Gastroesophageal sphincter (tissue), 4 donors: ENCODE measurements at regions not wholly inside any gene's neighbourhood (a gene's known extent, or its start where the extent isn't known, plus 50 kb on each side); places are given as distances from the start of the nearest gene placed in this dataset.

Source experiments
- ATAC-seq: fragments of 150-250 bp; one replicate; pipeline ENCODE4 v1.9.1; 2016; ENCODE audit warnings: mild to moderate bottlenecking, moderate library complexity
- H3K27ac ChIP-seq, 4 donors: fragments of 200-600 bp; sonication (generic) in 3 of 4; 1 replicate in 3 of 4; 2 replicates in 1 of 4; pipeline ENCODE4 v1.5.1; 2016 to 2019
- H3K27me3 ChIP-seq: fragments of 200-600 bp; sonication (generic); one replicate; pipeline ENCODE4 v1.5.1; 2019
- H3K36me3 ChIP-seq, 2 donors: fragments of 200-600 bp; sonication (generic); one replicate each; pipeline ENCODE4 v1.5.1; 2019; ENCODE audit warnings: control low read depth in 1 of 2
- H3K4me1 ChIP-seq, 3 donors: fragments of 200-600 bp; sonication (generic); 1 replicate in 2 of 3; 2 replicates in 1 of 3; pipeline ENCODE4 v1.5.1; 2016 to 2019; ENCODE audit warnings: control low read depth in 2 of 3
- H3K4me3 ChIP-seq, 2 donors: fragments of 200-600 bp; sonication (generic); one replicate each; pipeline ENCODE4 v1.5.1; 2019; ENCODE audit warnings: mild to moderate bottlenecking in 1 of 2, moderate library complexity in 1 of 2
- H3K9me3 ChIP-seq, 3 donors: fragments of 200-600 bp; sonication (generic); one replicate each; pipeline ENCODE4 v1.5.1; 2017 to 2019; ENCODE audit warnings: control low read depth in 2 of 3
- EP300 ChIP-seq: sonication (generic); formaldehyde crosslinking; IDR thresholded peaks from one replicate; pipeline ENCODE4 v1.6.1; 2017; ENCODE audit warnings: antibody characterized with exemption, mild to moderate bottlenecking
- POLR2A ChIP-seq, 2 donors: fragments of 450-650 bp; IDR thresholded peaks; one replicate each; pipeline ENCODE4 v1.6.1; 2017; ENCODE audit warnings: antibody characterized with exemption in 2 of 2, mild to moderate bottlenecking in 2 of 2, moderate library complexity in 1 of 2
- POLR2AphosphoS5 ChIP-seq: sonication (generic); formaldehyde crosslinking; IDR thresholded peaks from one replicate; pipeline ENCODE4 v1.6.1; 2017; ENCODE audit warnings: antibody characterized with exemption
- WGBS, 2 donors: methylation state at CpG; one replicate each; pipeline ENCODE4 v1.1.5; 2018; ENCODE audit warnings: low coverage in 1 of 2; 5-methylcytosine and 5-hydroxymethylcytosine counted together
- TF ChIP-seq, protein P1 (sequence below), 4 experiments: fragments of 200-600 bp in 2 of 4; fragments of 450-650 bp in 2 of 4; sonication (generic) in 1 of 4; IDR thresholded peaks; one replicate each; pipeline ENCODE4 v1.5.1; 2017 to 2019; ENCODE audit warnings: antibody characterized with exemption in 4 of 4, mild to moderate bottlenecking in 2 of 4, moderate library complexity in 2 of 4

DNA sequence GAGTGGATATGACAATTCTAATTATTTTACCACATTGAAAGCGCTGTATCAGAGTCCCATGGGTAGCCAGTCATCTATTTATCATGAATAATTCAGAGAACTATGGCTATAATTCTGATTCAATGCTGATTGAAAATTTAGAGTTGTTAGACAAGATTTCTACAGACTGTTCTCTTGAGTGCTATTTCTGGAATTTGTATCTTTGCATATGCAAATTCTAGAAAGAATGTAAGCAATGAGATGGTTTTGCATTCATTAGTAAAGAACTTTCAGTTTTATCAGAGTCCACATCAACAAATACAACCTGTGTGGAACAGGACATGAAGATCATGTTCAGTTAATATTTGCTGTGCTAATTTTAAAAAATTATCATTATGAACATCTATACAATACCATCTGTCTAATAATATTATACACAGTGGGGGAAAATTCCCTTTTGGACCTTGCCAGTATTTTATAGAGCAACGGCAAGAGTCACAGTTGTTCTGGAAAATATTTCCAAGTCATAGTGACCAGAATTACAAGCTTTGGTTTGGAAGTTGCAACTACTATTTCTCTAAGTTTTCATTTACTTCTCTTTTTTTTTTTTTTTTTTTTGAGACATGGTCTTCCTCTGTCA is 372.7 kb upstream of the PTGER4 start:
- no peak for TF ChIP-seq EP300
- TF ChIP-seq, protein P1, sequence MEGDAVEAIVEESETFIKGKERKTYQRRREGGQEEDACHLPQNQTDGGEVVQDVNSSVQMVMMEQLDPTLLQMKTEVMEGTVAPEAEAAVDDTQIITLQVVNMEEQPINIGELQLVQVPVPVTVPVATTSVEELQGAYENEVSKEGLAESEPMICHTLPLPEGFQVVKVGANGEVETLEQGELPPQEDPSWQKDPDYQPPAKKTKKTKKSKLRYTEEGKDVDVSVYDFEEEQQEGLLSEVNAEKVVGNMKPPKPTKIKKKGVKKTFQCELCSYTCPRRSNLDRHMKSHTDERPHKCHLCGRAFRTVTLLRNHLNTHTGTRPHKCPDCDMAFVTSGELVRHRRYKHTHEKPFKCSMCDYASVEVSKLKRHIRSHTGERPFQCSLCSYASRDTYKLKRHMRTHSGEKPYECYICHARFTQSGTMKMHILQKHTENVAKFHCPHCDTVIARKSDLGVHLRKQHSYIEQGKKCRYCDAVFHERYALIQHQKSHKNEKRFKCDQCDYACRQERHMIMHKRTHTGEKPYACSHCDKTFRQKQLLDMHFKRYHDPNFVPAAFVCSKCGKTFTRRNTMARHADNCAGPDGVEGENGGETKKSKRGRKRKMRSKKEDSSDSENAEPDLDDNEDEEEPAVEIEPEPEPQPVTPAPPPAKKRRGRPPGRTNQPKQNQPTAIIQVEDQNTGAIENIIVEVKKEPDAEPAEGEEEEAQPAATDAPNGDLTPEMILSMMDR (IDR thresholded peaks at IDR 0.05), result no peak
- TF ChIP-seq POLR2AphosphoS5, result no peak
- no peak for TF ChIP-seq POLR2A (IDR thresholded peaks at IDR 0.05)
- Histone ChIP-seq H3K4me3 (no peak overlapping the region), H3K9me3 (no peaks in the 10 kb centered on the region), H3K4me1 (no peaks in the 10 kb centered on the region), H3K27ac (no peak overlapping the region), H3K27me3 (no peaks in the 10 kb centered on the region), H3K36me3 (no peaks in the 10 kb centered on the region)
- ATAC-seq, result no peak
- 82 to 92% methylated on average over 2 of the region's 2 CpGs for WGBS, 2 donors

DNA sequence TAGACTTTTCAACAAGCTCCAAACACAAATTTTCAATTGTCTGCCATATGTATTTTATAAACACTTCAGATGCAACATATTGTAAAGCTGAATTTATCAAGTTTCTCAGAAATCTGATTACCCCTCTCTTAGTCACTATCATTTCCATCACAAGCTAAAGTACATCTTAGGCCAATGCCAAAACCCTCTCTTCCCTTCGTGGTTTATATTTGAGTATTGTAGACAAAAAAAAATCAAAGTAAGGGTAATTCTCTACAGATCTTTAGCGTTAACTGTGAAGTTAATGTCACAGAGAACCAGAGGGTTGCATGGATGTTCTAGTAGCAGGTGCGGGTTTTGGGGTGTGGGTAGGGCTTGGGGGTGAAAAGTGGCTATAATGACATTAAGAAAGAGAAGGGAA is 387.7 kb upstream of the PTGER4 start:
- WGBS, 2 donors, result 73 to 93% methylated on average over 3 of the region's 3 CpGs
- H3K9me3 ChIP-seq, result no peaks in the 10 kb centered on the region
- H3K36me3 ChIP-seq, result no peaks in the 10 kb centered on the region
- no peak for ATAC-seq
- TF ChIP-seq POLR2A (IDR thresholded peaks at IDR 0.05), result no peak
- no peak for TF ChIP-seq EP300
- no peak for TF ChIP-seq POLR2AphosphoS5
- TF ChIP-seq, protein P1 (IDR thresholded peaks at IDR 0.05), result no peak
- H3K27ac ChIP-seq, result no peak overlapping the region
- no peak overlapping the region for H3K4me3 ChIP-seq
- H3K4me1 ChIP-seq, result no peaks in the 10 kb centered on the region
- no peaks in the 10 kb centered on the region for H3K27me3 ChIP-seq

DNA sequence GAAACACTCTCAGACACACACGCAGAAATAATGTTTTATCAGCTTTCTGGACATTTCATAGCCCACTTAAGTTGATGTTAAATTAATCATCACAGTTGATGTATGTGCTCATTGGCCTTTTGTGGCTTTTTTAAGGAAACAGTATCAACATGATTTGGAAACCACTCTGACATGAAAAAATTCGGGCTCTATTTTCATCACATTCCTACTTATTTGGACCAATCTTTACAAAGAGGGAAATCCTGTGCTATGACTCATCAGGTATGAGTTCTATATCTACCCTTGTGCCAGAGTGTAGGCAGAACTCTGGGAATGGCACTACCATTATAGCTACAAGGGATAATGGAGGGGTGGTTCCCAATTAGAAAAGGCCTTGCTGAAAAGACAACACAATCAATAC is 388.4 kb upstream of the PTGER4 start:
- no peak overlapping the region for H3K27ac ChIP-seq
- H3K27me3 ChIP-seq, result no peaks in the 10 kb centered on the region
- H3K4me3 ChIP-seq, result no peak overlapping the region
- no peaks in the 10 kb centered on the region for H3K4me1 ChIP-seq
- H3K9me3 ChIP-seq, result no peaks in the 10 kb centered on the region
- TF ChIP-seq, protein P1 (IDR thresholded peaks at IDR 0.05), result no peak
- no peak for TF ChIP-seq POLR2A (IDR thresholded peaks at IDR 0.05)
- no peak for TF ChIP-seq EP300
- TF ChIP-seq POLR2AphosphoS5, result no peak
- no peaks in the 10 kb centered on the region for H3K36me3 ChIP-seq
- 82 to 83% methylated on average over 2 of the region's 2 CpGs for WGBS, 2 donors
- no peak for ATAC-seq

- H3K9me3 ChIP-seq, result no peaks in the 10 kb centered on the region
- H3K4me1 ChIP-seq, result no peaks in the 10 kb centered on the region
- ATAC-seq, result no peak
- 23 to 36% methylated on average over 4 of the region's 4 CpGs for WGBS, 2 donors
- TF ChIP-seq, protein P1 (IDR thresholded peaks at IDR 0.05), result no peak
- TF ChIP-seq POLR2A (IDR thresholded peaks at IDR 0.05) (no peak), POLR2AphosphoS5 (no peak), EP300 (no peak)
- H3K27me3 ChIP-seq, result no peaks in the 10 kb centered on the region
- H3K27ac ChIP-seq, result no peak overlapping the region
- H3K36me3 ChIP-seq, result no peaks in the 10 kb centered on the region
- H3K4me3 ChIP-seq, result no peak overlapping the region
These were observed 390.8 kb upstream of the PTGER4 start for GRCh38 chr5:40288800-40289485.

- H3K27ac ChIP-seq, result no peak overlapping the region
- H3K4me3 ChIP-seq, result no peak overlapping the region
- H3K36me3 ChIP-seq, result no peaks in the 10 kb centered on the region
- no peak for ATAC-seq
- H3K4me1 ChIP-seq, result no peaks in the 10 kb centered on the region
- no peaks in the 10 kb centered on the region for H3K27me3 ChIP-seq
- H3K9me3 ChIP-seq, result no peaks in the 10 kb centered on the region
- TF ChIP-seq POLR2A (IDR thresholded peaks at IDR 0.05) (no peak), POLR2AphosphoS5 (no peak), EP300 (no peak)
- TF ChIP-seq, protein P1 (IDR thresholded peaks at IDR 0.05), result no peak
- WGBS, 2 donors, result 67 to 92% methylated on average over 3 of the region's 3 CpGs
These were observed 394.9 kb upstream of the PTGER4 start for GRCh38 chr5:40284863-40285262.
